Esophagus muscularis mucosa (tissue), 4 donors: ENCODE measurements at regions not wholly inside any gene's neighbourhood (a gene's known extent, or its start where the extent isn't known, plus 50 kb on each side); places are given as distances from the start of the nearest gene placed in this dataset.

Experiments used
- DNase-seq: peaks from one replicate; pipeline ENCODE4 v3.0.0-alpha.2; 2017; ENCODE audit errors: extremely low spot score
- H3K27ac ChIP-seq, 4 donors: fragments of 200-600 bp; sonication (generic); replicated peaks in 1 of 4; 1 replicate in 3 of 4; 2 replicates in 1 of 4; pipeline ENCODE4 v1.5.1; 2016 to 2019; ENCODE audit warnings: mild to moderate bottlenecking in 1 of 4
- H3K27me3 ChIP-seq, 4 donors: fragments of 200-600 bp; sonication (generic); one replicate each; pipeline versions ENCODE4 v1.5.1 to v1.6.0; 2016 to 2019
- H3K36me3 ChIP-seq, 4 donors: fragments of 200-600 bp; sonication (generic); one replicate each; pipeline ENCODE4 v1.5.1; 2016 to 2019
- H3K4me1 ChIP-seq, 4 donors: fragments of 200-600 bp; sonication (generic); one replicate each; pipeline ENCODE4 v1.5.1; 2016 to 2019
- H3K4me3 ChIP-seq, 4 donors: fragments of 200-600 bp; sonication (generic); 1 replicate in 2 of 4; 2 replicates in 2 of 4; pipeline ENCODE4 v1.5.1; 2016 to 2019; ENCODE audit warnings: mild to moderate bottlenecking in 4 of 4, moderate library complexity in 1 of 4
- H3K9me3 ChIP-seq, 4 donors: fragments of 200-600 bp; sonication (generic); 1 replicate in 3 of 4; 2 replicates in 1 of 4; pipeline ENCODE4 v1.5.1; 2016 to 2019
- EP300 ChIP-seq: sonication (generic); formaldehyde crosslinking; IDR thresholded peaks from one replicate; pipeline ENCODE4 v1.6.1; 2017; ENCODE audit warnings: antibody characterized with exemption
- POLR2A ChIP-seq: fragments of 450-650 bp; IDR thresholded peaks from one replicate; pipeline ENCODE4 v1.6.1; 2017; ENCODE audit warnings: antibody characterized with exemption, moderate library complexity, mild to moderate bottlenecking, low read depth
- POLR2AphosphoS5 ChIP-seq, 2 donors: sonication (generic); formaldehyde crosslinking; IDR thresholded peaks; one replicate each; pipeline ENCODE4 v1.6.1; 2017; ENCODE audit warnings: antibody characterized with exemption in 2 of 2
- WGBS: methylation state at CpG from one replicate; pipeline ENCODE4 v1.1.5; 2018; 5-methylcytosine and 5-hydroxymethylcytosine counted together
- intact Hi-C: fragments of 100-400 bp; cut with DNase I; formaldehyde crosslinking; loops from one replicate; pipeline ENCODE4 v1.15.1; 2023
- TF ChIP-seq, protein P1 (sequence below), 3 experiments: fragments of 200-600 bp in 2 of 3; fragments of 450-650 bp in 1 of 3; sonication (generic) in 2 of 3; IDR thresholded peaks; one replicate each; pipeline ENCODE4 v1.5.1; 2017 to 2019; ENCODE audit warnings: antibody characterized with exemption in 3 of 3, mild to moderate bottlenecking in 2 of 3, moderate library complexity in 1 of 3

DNA sequence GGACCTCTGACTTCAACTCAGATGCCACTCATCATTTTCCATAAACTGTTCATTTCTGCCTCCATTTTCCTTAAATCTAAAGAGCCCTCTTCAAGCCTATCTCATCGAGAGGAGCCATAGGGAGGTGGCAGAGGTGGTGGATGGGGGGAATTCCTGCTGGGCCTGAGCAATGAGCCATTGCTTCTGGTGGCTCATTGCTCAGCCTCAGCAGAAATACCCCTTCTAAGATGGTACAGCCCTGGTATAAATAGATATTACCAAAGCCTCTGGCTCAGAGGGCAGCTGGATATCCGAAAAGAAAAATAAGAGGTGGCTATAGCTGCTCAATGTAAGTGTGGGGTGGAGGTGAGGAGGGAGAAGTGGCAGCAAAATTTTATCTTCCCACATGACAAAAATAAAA lies 313.5 kb downstream of the CAAP1 start:
- TF ChIP-seq, protein P1, sequence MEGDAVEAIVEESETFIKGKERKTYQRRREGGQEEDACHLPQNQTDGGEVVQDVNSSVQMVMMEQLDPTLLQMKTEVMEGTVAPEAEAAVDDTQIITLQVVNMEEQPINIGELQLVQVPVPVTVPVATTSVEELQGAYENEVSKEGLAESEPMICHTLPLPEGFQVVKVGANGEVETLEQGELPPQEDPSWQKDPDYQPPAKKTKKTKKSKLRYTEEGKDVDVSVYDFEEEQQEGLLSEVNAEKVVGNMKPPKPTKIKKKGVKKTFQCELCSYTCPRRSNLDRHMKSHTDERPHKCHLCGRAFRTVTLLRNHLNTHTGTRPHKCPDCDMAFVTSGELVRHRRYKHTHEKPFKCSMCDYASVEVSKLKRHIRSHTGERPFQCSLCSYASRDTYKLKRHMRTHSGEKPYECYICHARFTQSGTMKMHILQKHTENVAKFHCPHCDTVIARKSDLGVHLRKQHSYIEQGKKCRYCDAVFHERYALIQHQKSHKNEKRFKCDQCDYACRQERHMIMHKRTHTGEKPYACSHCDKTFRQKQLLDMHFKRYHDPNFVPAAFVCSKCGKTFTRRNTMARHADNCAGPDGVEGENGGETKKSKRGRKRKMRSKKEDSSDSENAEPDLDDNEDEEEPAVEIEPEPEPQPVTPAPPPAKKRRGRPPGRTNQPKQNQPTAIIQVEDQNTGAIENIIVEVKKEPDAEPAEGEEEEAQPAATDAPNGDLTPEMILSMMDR (IDR thresholded peaks at IDR 0.05): no peak
- TF ChIP-seq EP300 (no peak), POLR2A (no peak), POLR2AphosphoS5 (IDR thresholded peaks at IDR 0.05) (no peak)
- no peak for DNase-seq
- intact Hi-C loops: no loop called here
- no peak overlapping the region for H3K4me3 ChIP-seq
- H3K36me3 ChIP-seq: no peaks in the 10 kb centered on the region
- WGBS: 70% methylated on average over 2 of the region's 2 CpGs
- no peaks in the 10 kb centered on the region for H3K4me1 ChIP-seq
- H3K27ac ChIP-seq: no peak overlapping the region
- H3K27me3 ChIP-seq: no peaks in the 10 kb centered on the region
- H3K9me3 ChIP-seq: no peaks in the 10 kb centered on the region

DNA sequence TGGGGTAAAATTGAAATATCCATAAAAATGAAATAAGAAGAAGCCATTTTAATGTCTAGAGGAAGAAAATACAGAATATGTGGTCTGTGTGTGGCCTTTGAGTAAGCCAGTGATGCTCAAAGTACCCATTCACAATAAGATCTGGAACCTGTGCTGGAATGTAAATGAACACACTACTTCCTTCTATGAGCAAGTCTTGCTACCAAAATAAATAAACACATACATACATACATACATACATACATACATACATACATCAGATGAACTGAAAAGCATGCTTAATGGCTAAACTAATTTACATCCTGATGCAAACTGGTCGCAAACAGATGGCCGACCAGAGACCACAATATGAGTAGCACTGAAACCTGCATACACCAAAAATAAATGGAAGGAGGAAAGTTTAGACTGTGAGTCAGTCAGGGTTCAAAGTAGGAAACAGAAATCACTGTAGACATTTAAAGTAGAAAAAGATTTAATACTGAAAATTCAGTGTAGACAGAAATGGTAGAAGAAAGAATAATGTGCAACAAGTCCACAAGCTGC lies 317.6 kb downstream of the CAAP1 start:
- 100% methylated on average over 2 of the region's 2 CpGs for WGBS
- Histone ChIP-seq H3K27me3 (no peaks in the 10 kb centered on the region), H3K4me3 (no peak overlapping the region), H3K9me3 (no peaks in the 10 kb centered on the region), H3K36me3 (no peaks in the 10 kb centered on the region), H3K27ac (no peak overlapping the region), H3K4me1 (no peaks in the 10 kb centered on the region)
- DNase-seq: no peak
- no peak for TF ChIP-seq POLR2A
- TF ChIP-seq, protein P1 (IDR thresholded peaks at IDR 0.05): no peak
- TF ChIP-seq POLR2AphosphoS5 (IDR thresholded peaks at IDR 0.05): no peak
- TF ChIP-seq EP300: no peak
- intact Hi-C loops: no loop called here

DNA sequence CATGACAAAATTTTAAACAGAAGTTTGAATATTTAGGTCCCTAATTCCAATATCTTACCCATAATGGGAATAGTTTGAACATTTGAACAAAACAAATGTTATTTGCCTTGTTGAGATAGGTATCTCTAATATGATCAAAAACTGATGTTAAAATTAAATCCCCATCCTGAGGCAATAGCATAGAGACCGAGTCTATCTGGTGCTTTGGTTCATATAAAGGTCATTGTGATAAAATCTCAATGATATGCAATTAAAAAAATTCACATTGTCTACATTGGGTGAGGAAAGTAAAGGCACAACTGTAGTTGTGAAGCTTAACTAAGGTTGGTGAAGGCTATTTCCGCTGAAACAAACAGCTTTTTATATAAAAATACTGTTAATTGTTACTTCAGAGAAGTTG lies 318.3 kb downstream of the CAAP1 start:
- DNase-seq: no peak
- Histone ChIP-seq H3K36me3 (no peaks in the 10 kb centered on the region), H3K27ac (no peak overlapping the region), H3K27me3 (no peaks in the 10 kb centered on the region), H3K9me3 (no peaks in the 10 kb centered on the region), H3K4me1 (no peaks in the 10 kb centered on the region), H3K4me3 (no peak overlapping the region)
- 79% methylated on average over 2 of the region's 2 CpGs for WGBS
- intact Hi-C loops: no loop called here
- TF ChIP-seq, protein P1 (IDR thresholded peaks at IDR 0.05): no peak
- no peak for TF ChIP-seq POLR2AphosphoS5 (IDR thresholded peaks at IDR 0.05)
- TF ChIP-seq EP300: no peak
- no peak for TF ChIP-seq POLR2A

DNA sequence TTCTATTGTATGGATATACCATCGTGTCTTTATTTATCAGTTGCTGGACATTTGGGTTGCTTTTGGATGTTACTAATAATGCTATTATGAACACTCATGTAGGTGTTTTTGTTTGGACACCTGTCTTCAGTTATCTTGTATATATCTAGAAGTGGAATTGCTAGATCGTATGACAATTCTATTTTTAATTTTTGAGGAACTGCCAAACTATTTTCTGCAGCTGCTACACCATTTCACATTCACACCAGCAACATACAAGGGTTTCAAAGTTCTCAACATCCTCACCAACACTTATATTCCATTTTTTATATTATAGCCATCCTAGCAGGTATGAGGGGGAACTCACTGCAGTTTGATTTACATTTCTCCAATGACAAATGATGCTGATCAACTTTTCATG lies 324.6 kb downstream of the CAAP1 start:
- no peak overlapping the region for H3K4me3 ChIP-seq
- intact Hi-C loops: no loop called here
- no peaks in the 10 kb centered on the region for H3K36me3 ChIP-seq
- H3K9me3 ChIP-seq: no peaks in the 10 kb centered on the region
- TF ChIP-seq POLR2A (no peak), EP300 (no peak), POLR2AphosphoS5 (IDR thresholded peaks at IDR 0.05) (no peak)
- TF ChIP-seq, protein P1 (IDR thresholded peaks at IDR 0.05): no peak
- no peaks in the 10 kb centered on the region for H3K27me3 ChIP-seq
- DNase-seq: no peak
- H3K27ac ChIP-seq: no peak overlapping the region
- no peaks in the 10 kb centered on the region for H3K4me1 ChIP-seq
- 54% methylated on average over 2 of the region's 2 CpGs for WGBS

DNA sequence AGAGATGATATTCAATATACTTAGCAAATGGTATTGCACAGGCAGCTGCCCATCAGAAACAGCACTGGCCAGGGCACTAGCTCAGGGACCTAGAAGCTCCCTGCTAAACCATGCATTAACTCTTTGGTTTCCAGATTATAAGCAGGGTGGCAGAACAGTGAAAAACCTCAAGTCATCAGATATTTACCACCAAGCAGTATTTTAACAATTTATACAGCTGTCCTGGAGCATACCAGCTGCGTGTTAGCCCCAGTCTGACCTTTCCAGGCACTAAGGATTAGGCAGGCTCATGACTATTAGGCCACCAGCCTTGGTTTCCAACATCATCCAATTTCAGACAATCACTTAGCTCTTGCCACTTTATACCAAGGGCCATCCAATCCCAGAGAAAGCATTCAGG lies 326.5 kb downstream of the CAAP1 start:
- DNase-seq: no peak
- H3K9me3 ChIP-seq: no peaks in the 10 kb centered on the region
- H3K4me3 ChIP-seq: no peak overlapping the region
- H3K4me1 ChIP-seq: no peaks in the 10 kb centered on the region
- TF ChIP-seq, protein P1 (IDR thresholded peaks at IDR 0.05): no peak
- WGBS: 79% methylated on average over 1 of the region's 1 CpG
- H3K36me3 ChIP-seq: no peaks in the 10 kb centered on the region
- intact Hi-C loops: no loop called here
- H3K27me3 ChIP-seq: no peaks in the 10 kb centered on the region
- no peak overlapping the region for H3K27ac ChIP-seq
